Fibroblast of lung (primary cell): ENCODE measurements at regions not wholly inside any gene's neighbourhood (a gene's known extent, or its start where the extent isn't known, plus 50 kb on each side); places are given as distances from the start of the nearest gene placed in this dataset.

Experiments used
- EZH2 ChIP-seq: IDR thresholded peaks from 2 replicates; pipeline ENCODE4 v1.5.1; 2012; ENCODE audit warnings: low read length, control low read depth, mild to moderate bottlenecking; ENCODE audit errors: missing control alignments
- TF ChIP-seq, protein P1 (sequence below), 2 donors: IDR thresholded peaks in 1 of 2; conservative IDR thresholded peaks in 1 of 2; 1 replicate in 1 of 2; 2 replicates in 1 of 2; pipeline ENCODE4 v1.5.1; 2011 to 2012; ENCODE audit warnings: low read length in 2 of 2, control low read depth in 1 of 2, inconsistent platforms in 1 of 2, low read depth in 1 of 2, mild to moderate bottlenecking in 1 of 2

GRCh38 chr14:89634037-89634436, 217.0 kb upstream of the FOXN3 start:
- TF ChIP-seq, protein P1, sequence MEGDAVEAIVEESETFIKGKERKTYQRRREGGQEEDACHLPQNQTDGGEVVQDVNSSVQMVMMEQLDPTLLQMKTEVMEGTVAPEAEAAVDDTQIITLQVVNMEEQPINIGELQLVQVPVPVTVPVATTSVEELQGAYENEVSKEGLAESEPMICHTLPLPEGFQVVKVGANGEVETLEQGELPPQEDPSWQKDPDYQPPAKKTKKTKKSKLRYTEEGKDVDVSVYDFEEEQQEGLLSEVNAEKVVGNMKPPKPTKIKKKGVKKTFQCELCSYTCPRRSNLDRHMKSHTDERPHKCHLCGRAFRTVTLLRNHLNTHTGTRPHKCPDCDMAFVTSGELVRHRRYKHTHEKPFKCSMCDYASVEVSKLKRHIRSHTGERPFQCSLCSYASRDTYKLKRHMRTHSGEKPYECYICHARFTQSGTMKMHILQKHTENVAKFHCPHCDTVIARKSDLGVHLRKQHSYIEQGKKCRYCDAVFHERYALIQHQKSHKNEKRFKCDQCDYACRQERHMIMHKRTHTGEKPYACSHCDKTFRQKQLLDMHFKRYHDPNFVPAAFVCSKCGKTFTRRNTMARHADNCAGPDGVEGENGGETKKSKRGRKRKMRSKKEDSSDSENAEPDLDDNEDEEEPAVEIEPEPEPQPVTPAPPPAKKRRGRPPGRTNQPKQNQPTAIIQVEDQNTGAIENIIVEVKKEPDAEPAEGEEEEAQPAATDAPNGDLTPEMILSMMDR (conservative IDR thresholded peaks at IDR 0.05 in 1 of 2, IDR thresholded peaks at IDR 0.05 in 1 of 2; ENCODE audit: low read depth in 1 of 2, low read length in 2 of 2), result no peak
- no peak for TF ChIP-seq EZH2
